ENCODE measurements at regions not wholly inside any gene's neighbourhood (a gene's known extent, or its start where the extent isn't known, plus 50 kb on each side); places are given as distances from the start of the nearest gene placed in this dataset.

GRCh38 chr4:133544097-133544496, 395.0 kb downstream of the PCDH10 start:
- H3K4me1 ChIP-seq (ENCODE audit: insufficient read depth, low read length) = no peaks in the 10 kb centered on the region

More at GRCh38 chr4:133544097-133544496, 395.0 kb downstream of the PCDH10 start:
- H2AFZ ChIP-seq (ENCODE audit: low read length) = no peak overlapping the region
- H3T11ph ChIP-seq (ENCODE audit: low read length) = no peak overlapping the region
- no peaks in the 10 kb centered on the region; a peak in 1 of 5 replicates for H3K9me3 Mint-ChIP-seq
- H4K91ac ChIP-seq (ENCODE audit: insufficient read length, low read depth, low read length) = no peak overlapping the region
- H3K4me3 Mint-ChIP-seq = no peak overlapping the region
- no peak overlapping the region for H4K5ac ChIP-seq (ENCODE audit: insufficient read length, low read depth, low read length)
- H2AK5ac ChIP-seq (ENCODE audit: insufficient read length, low read length) = no peak overlapping the region
- no peak for DNase-seq
- no CpG with 5 or more reads among the region's 4 CpGs for WGBS (ENCODE audit: extremely low coverage, insufficient read length, low lambda C conversion rate)
- no peak overlapping the region for H2BK12ac ChIP-seq (ENCODE audit: insufficient read length, low read depth, low read length)
- H3K27ac ChIP-seq (ENCODE audit: insufficient read length, low read depth, low read length) = no peak overlapping the region
- H3K27me3 ChIP-seq (ENCODE audit: insufficient read depth, low read length) = no peaks in the 10 kb centered on the region
- TF ChIP-seq, protein P1, sequence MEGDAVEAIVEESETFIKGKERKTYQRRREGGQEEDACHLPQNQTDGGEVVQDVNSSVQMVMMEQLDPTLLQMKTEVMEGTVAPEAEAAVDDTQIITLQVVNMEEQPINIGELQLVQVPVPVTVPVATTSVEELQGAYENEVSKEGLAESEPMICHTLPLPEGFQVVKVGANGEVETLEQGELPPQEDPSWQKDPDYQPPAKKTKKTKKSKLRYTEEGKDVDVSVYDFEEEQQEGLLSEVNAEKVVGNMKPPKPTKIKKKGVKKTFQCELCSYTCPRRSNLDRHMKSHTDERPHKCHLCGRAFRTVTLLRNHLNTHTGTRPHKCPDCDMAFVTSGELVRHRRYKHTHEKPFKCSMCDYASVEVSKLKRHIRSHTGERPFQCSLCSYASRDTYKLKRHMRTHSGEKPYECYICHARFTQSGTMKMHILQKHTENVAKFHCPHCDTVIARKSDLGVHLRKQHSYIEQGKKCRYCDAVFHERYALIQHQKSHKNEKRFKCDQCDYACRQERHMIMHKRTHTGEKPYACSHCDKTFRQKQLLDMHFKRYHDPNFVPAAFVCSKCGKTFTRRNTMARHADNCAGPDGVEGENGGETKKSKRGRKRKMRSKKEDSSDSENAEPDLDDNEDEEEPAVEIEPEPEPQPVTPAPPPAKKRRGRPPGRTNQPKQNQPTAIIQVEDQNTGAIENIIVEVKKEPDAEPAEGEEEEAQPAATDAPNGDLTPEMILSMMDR (conservative IDR thresholded peaks at IDR 0.05) = no peak
- H2BK120ac ChIP-seq (ENCODE audit: low read depth, low read length, poor library complexity, severe bottlenecking) = no peak overlapping the region
- H3K23me2 ChIP-seq (ENCODE audit: insufficient read length, low read depth, low read length, poor library complexity, severe bottlenecking) = no peaks in the 10 kb centered on the region
- H3K9me3 ChIP-seq (ENCODE audit: control insufficient read depth, low read depth, low read length) = no peaks in the 10 kb centered on the region
- no peak overlapping the region for H3K14ac ChIP-seq (ENCODE audit: insufficient read depth, low read length)
- peaks cover 0 to 2% of the 10 kb centered on the region in 2 experiments; a peak in 3 of 4 replicates for H3K4me1 Mint-ChIP-seq
- H2BK20ac ChIP-seq (ENCODE audit: low read depth, low read length, poor library complexity, severe bottlenecking) = no peak overlapping the region
- no peaks in the 10 kb centered on the region for H3K79me2 ChIP-seq (ENCODE audit: insufficient read depth, low read length)
- H3K4ac ChIP-seq (ENCODE audit: low read depth, low read length) = no peak overlapping the region
- H3K23ac ChIP-seq (ENCODE audit: insufficient read length, low read depth, low read length) = no peak overlapping the region
- no peak overlapping the region for H3K18ac ChIP-seq (ENCODE audit: insufficient read length, low read depth, low read length)
- H3K36me3 Mint-ChIP-seq (ENCODE audit: insufficient read depth in 1 of 3, low read depth in 3 of 3) = peaks cover 0 to 4% (median 0%) of the 10 kb centered on the region in 3 experiments; a peak in 1 of 7 replicates
- H2BK15ac ChIP-seq (ENCODE audit: low read depth, low read length) = no peak overlapping the region
- no peak overlapping the region for H3K4me2 ChIP-seq (ENCODE audit: insufficient read depth, insufficient read length, low read length)
- H3K27me3 Mint-ChIP-seq (ENCODE audit: low read depth) = no peaks in the 10 kb centered on the region
- no peaks in the 10 kb centered on the region for H4K20me1 ChIP-seq (ENCODE audit: control insufficient read depth, insufficient read depth, insufficient read length)
- no peaks in the 10 kb centered on the region for H3K79me1 ChIP-seq (ENCODE audit: insufficient read depth, low read depth, low read length, poor library complexity, severe bottlenecking)
- H3K27ac Mint-ChIP-seq = no peak overlapping the region
- no peak overlapping the region for H3K56ac ChIP-seq (ENCODE audit: insufficient read length, low read depth, low read length)
- no peak overlapping the region for H2BK5ac ChIP-seq (ENCODE audit: insufficient read length, low read length)
- no peak overlapping the region for H3K9ac ChIP-seq (ENCODE audit: extremely low read depth, insufficient read length, low read length)
- no peak overlapping the region for H4K8ac ChIP-seq (replicated peaks; ENCODE audit: insufficient read length, low read depth, low read length)

All from H9 (cell line).